ENCODE measurements at regions not wholly inside any gene's neighbourhood (a gene's known extent, or its start where the extent isn't known, plus 50 kb on each side); places are given as distances from the start of the nearest gene placed in this dataset.

DNA sequence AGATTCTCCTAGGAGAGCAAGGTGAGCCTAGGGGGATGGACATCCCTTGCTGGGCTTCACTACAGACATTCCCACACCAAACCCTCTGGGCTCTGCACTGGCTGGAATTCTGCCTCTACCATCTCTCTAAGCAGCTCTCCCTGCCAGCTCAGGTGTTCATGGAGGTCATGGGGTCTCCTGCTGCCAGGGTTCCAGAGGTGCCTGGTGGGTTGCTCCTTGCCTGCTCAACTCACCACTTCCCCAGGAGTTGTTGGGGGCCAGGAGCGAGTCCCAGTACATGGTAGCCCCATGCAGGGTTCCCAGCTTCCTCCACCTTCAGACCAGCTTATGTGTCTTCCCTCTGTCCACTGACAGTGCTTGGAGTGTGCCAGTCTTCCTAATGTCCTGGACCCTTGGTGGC lies 167.8 kb upstream of the PAQR3 start:
- no peaks in the 10 kb centered on the region for H3K36me3 ChIP-seq (ENCODE audit: insufficient read depth)
- peaks cover 1% of the 10 kb centered on the region for H3K4me1 ChIP-seq (ENCODE audit: low read depth, poor library complexity, severe bottlenecking)
- no peaks in the 10 kb centered on the region for H3K27me3 ChIP-seq (ENCODE audit: insufficient read depth, low read depth)
- H3K4me2 ChIP-seq: no peak overlapping the region
- TF ChIP-seq, protein P1, sequence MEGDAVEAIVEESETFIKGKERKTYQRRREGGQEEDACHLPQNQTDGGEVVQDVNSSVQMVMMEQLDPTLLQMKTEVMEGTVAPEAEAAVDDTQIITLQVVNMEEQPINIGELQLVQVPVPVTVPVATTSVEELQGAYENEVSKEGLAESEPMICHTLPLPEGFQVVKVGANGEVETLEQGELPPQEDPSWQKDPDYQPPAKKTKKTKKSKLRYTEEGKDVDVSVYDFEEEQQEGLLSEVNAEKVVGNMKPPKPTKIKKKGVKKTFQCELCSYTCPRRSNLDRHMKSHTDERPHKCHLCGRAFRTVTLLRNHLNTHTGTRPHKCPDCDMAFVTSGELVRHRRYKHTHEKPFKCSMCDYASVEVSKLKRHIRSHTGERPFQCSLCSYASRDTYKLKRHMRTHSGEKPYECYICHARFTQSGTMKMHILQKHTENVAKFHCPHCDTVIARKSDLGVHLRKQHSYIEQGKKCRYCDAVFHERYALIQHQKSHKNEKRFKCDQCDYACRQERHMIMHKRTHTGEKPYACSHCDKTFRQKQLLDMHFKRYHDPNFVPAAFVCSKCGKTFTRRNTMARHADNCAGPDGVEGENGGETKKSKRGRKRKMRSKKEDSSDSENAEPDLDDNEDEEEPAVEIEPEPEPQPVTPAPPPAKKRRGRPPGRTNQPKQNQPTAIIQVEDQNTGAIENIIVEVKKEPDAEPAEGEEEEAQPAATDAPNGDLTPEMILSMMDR (conservative IDR thresholded peaks at IDR 0.05; ENCODE audit: low read depth, low read length): no peak
- H2AFZ ChIP-seq (ENCODE audit: low read depth): no peak overlapping the region
- H4K20me1 ChIP-seq (ENCODE audit: insufficient read depth): no peaks in the 10 kb centered on the region
- H3K79me2 ChIP-seq (ENCODE audit: insufficient read depth, low read depth): no peaks in the 10 kb centered on the region
- H3K9ac ChIP-seq: no peak overlapping the region
- H3K4me3 ChIP-seq (IDR thresholded peaks at IDR 0.05; ENCODE audit: insufficient read depth, low read depth, low read length): no peak overlapping the region
- H3K27ac ChIP-seq: no peak overlapping the region

DNA sequence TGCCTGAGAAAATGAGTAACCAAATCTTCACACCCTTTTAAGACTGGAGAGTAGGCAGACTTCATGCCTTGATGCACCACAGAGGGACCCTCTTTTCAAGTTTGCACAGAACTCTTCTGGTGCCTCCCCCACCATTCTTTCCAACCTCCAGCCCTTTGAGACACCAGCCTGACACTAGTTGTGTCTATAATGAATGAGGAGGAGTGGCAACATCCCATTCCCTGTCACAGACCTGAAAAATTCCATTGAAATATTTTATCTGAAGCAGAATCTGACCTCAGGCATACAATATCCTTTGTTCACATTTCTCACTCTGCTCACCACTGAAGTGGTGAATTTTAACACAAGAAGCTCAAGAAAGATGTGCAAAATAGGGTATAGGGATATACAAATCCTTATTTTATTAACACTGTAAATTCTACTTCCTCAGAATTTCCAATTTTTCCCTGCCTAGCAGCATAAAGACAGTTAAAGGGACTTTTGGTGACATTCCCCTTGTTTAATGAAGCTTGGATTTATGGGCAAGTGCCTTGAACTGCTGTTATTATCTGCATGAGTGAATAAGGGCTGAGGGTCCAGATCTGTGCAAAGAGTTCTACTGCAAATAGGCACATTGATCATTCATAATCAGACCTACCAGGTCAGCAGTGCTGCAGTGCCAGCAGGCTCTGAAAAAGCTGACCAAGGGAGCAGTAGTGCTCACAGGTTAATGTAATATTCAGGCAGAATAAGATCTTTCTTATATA lies 149.9 kb upstream of the PAQR3 start:
- H3K4me1 ChIP-seq (ENCODE audit: low read depth, poor library complexity, severe bottlenecking): no peaks in the 10 kb centered on the region
- no peak overlapping the region for H3K9ac ChIP-seq
- no peak overlapping the region for H3K4me2 ChIP-seq
- H3K27ac ChIP-seq: no peak overlapping the region
- no peaks in the 10 kb centered on the region for H3K27me3 ChIP-seq (ENCODE audit: insufficient read depth, low read depth)
- no peak overlapping the region for H2AFZ ChIP-seq (ENCODE audit: low read depth)
- no peaks in the 10 kb centered on the region for H3K36me3 ChIP-seq (ENCODE audit: insufficient read depth)
- no peaks in the 10 kb centered on the region for H4K20me1 ChIP-seq (ENCODE audit: insufficient read depth)
- TF ChIP-seq, protein P1 (conservative IDR thresholded peaks at IDR 0.05; ENCODE audit: low read depth, low read length): no peak
- no peak overlapping the region for H3K4me3 ChIP-seq (IDR thresholded peaks at IDR 0.05; ENCODE audit: insufficient read depth, low read depth, low read length)
- H3K79me2 ChIP-seq (ENCODE audit: insufficient read depth, low read depth): no peaks in the 10 kb centered on the region

DNA sequence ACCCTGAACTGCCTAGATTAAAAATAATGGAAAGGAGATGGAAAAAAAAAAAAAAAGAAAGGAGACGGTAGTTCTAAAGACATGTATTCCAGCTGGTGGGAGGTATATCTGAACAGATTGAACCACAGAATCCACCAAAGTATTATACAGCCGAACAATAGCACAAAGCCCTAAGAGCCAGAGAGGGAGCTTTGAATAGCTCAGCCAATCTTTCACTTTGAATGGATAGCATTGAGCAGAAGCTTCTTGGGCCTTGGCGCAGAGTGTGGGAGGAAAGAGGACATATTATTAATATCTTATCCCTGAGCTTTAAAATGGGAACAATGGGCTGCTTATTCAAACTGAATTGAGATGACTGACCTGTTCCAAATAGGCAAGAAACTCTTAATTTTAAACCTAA lies 147.8 kb upstream of the PAQR3 start:
- Histone ChIP-seq H3K27me3 (ENCODE audit: insufficient read depth, low read depth) (no peaks in the 10 kb centered on the region), H2AFZ (ENCODE audit: low read depth) (no peak overlapping the region), H3K4me1 (ENCODE audit: low read depth, poor library complexity, severe bottlenecking) (no peaks in the 10 kb centered on the region), H3K4me3 (IDR thresholded peaks at IDR 0.05; ENCODE audit: insufficient read depth, low read depth, low read length) (no peak overlapping the region), H4K20me1 (ENCODE audit: insufficient read depth) (no peaks in the 10 kb centered on the region), H3K27ac (no peak overlapping the region), H3K4me2 (no peak overlapping the region), H3K79me2 (ENCODE audit: insufficient read depth, low read depth) (no peaks in the 10 kb centered on the region), H3K9ac (no peak overlapping the region), H3K36me3 (ENCODE audit: insufficient read depth) (no peaks in the 10 kb centered on the region)
- TF ChIP-seq, protein P1 (conservative IDR thresholded peaks at IDR 0.05; ENCODE audit: low read depth, low read length): no peak

DNA sequence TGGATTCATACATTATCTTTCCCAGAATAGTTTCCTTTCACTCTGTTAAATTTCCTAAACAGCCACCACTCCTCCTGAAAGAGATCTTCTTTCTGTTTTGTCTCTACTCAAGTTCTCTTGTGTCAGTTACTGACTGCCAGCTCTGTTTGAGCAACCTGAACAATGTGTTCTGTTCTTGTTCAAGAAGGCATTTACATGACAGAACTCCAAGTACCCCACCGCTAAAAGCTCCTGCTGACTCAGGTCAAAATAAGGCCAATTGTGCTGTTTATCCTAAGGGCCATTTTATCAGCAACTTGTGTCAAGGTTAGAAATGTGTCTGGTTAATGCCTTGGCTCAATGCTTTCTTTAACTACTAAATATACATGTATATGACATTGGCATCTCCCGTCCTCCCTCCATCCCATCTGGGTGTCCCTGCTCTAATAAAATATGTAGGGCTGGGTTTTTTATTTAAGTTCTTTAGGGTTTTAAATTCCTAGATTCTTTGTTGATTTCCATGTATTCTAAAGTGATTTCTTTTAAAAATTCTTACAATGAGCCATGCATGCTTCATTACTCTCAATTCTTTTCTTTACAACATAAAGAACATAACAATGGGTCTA lies 144.3 kb upstream of the PAQR3 start:
- Histone ChIP-seq H3K4me1 (ENCODE audit: low read depth, poor library complexity, severe bottlenecking) (peaks cover 29% of the 10 kb centered on the region), H4K20me1 (ENCODE audit: insufficient read depth) (no peaks in the 10 kb centered on the region), H2AFZ (ENCODE audit: low read depth) (no peak overlapping the region), H3K36me3 (ENCODE audit: insufficient read depth) (no peaks in the 10 kb centered on the region), H3K4me3 (IDR thresholded peaks at IDR 0.05; ENCODE audit: insufficient read depth, low read depth, low read length) (no peak overlapping the region), H3K27ac (no peak overlapping the region), H3K27me3 (ENCODE audit: insufficient read depth, low read depth) (no peaks in the 10 kb centered on the region), H3K9ac (no peak overlapping the region), H3K4me2 (no peak overlapping the region), H3K79me2 (ENCODE audit: insufficient read depth, low read depth) (no peaks in the 10 kb centered on the region)
- TF ChIP-seq, protein P1 (conservative IDR thresholded peaks at IDR 0.05; ENCODE audit: low read depth, low read length): no peak
